Keratinocyte (primary cell): ENCODE measurements at regions not wholly inside any gene's neighbourhood (a gene's known extent, or its start where the extent isn't known, plus 50 kb on each side); places are given as distances from the start of the nearest gene placed in this dataset.

Experiments used
- DNase-seq: peaks from one replicate; pipeline ENCODE4 v3.0.0-alpha.2; 2011; ENCODE audit warnings: low read depth, missing footprints, low spot score
- FAIRE-seq: peaks from 2 replicates; lab custom pipeline; 2011; peaks lifted over from hg19 to GRCh38; lab: Jason Lieb, UNC
- H2AFZ ChIP-seq: 2 replicates; pipeline ENCODE4 v1.6.0; 2012; ENCODE audit warnings: low read length, control low read depth, inconsistent platforms; ENCODE audit not compliant: control insufficient read depth
- H3K27ac ChIP-seq: 2 replicates; pipeline ENCODE4 v1.5.1; 2011; ENCODE audit warnings: low read length; ENCODE audit not compliant: control insufficient read depth, insufficient read depth
- H3K27me3 ChIP-seq: 3 replicates; pipeline ENCODE4 v1.6.0; 2011; ENCODE audit warnings: low read length; ENCODE audit not compliant: control insufficient read depth, insufficient read depth; ENCODE audit errors: extremely low read depth
- H3K36me3 ChIP-seq, 2 experiments: 2 replicates in 1 of 2; 3 replicates in 1 of 2; pipeline ENCODE4 v1.5.1; 2011; ENCODE audit warnings: low read length in 2 of 2, mild to moderate bottlenecking in 1 of 2; ENCODE audit not compliant: control insufficient read depth in 2 of 2, insufficient read depth in 2 of 2; ENCODE audit errors: extremely low read depth in 1 of 2
- H3K4me1 ChIP-seq: 3 replicates; pipeline ENCODE4 v1.5.1; 2011; ENCODE audit warnings: low read length; ENCODE audit not compliant: control insufficient read depth, insufficient read depth; ENCODE audit errors: extremely low read depth
- H3K4me2 ChIP-seq: 3 replicates; pipeline ENCODE4 v1.6.0; 2011; ENCODE audit warnings: low read depth, low read length; ENCODE audit not compliant: control insufficient read depth, insufficient read depth; ENCODE audit errors: extremely low read depth
- H3K4me3 ChIP-seq, 3 experiments: fragments of 200-600 bp in 1 of 3; sonication (generic) in 1 of 3; 2 replicates in 2 of 3; 3 replicates in 1 of 3; pipeline ENCODE4 v1.5.1; 2011 to 2016; ENCODE audit warnings: low read length in 3 of 3, mild to moderate bottlenecking in 3 of 3, control low read depth in 2 of 3, inconsistent platforms in 1 of 3, low read depth in 1 of 3, mixed read lengths in 1 of 3, mixed run types in 1 of 3, moderate library complexity in 1 of 3; ENCODE audit not compliant: control insufficient read depth in 2 of 3, insufficient read depth in 2 of 3; ENCODE audit errors: extremely low read depth in 1 of 3
- H3K79me2 ChIP-seq: 2 replicates; pipeline ENCODE4 v1.6.0; 2012; ENCODE audit warnings: low read length; ENCODE audit not compliant: control insufficient read depth, insufficient read depth
- H3K9ac ChIP-seq: 3 replicates; pipeline ENCODE4 v1.6.0; 2011; ENCODE audit warnings: low read length; ENCODE audit not compliant: control insufficient read depth, insufficient read depth; ENCODE audit errors: extremely low read depth
- H3K9me1 ChIP-seq: 3 replicates; pipeline ENCODE4 v1.6.0; 2011; ENCODE audit warnings: low read length; ENCODE audit not compliant: control insufficient read depth, insufficient read depth; ENCODE audit errors: extremely low read depth
- H3K9me3 ChIP-seq: 2 replicates; pipeline ENCODE4 v1.5.1; 2012; ENCODE audit warnings: low read depth, low read length; ENCODE audit not compliant: control insufficient read depth
- H4K20me1 ChIP-seq: 3 replicates; pipeline ENCODE4 v1.6.0; 2011; ENCODE audit warnings: low read length; ENCODE audit not compliant: control insufficient read depth, insufficient read depth; ENCODE audit errors: extremely low read depth
- CTCF ChIP-seq, 3 experiments: IDR thresholded peaks in 1 of 3; conservative IDR thresholded peaks in 1 of 3; optimal IDR thresholded peaks in 1 of 3; 2 replicates in 2 of 3; 3 replicates in 1 of 3; pipeline versions ENCODE3 to v1.5.1; 2011; ENCODE audit warnings: low read length in 3 of 3, mild to moderate bottlenecking in 3 of 3, moderate library complexity in 2 of 3, control low read depth in 1 of 3, inconsistent platforms in 1 of 3; ENCODE audit not compliant: insufficient read depth in 2 of 3; ENCODE audit errors: extremely low read depth in 1 of 3
- EZH2 ChIP-seq: IDR thresholded peaks from one replicate; pipeline ENCODE4 v1.6.1; 2012; ENCODE audit warnings: inconsistent platforms, mild to moderate bottlenecking, low read length, moderate library complexity
- dilution Hi-C: fragments of 300-500 bp; cut with MboI; formaldehyde crosslinking; loops from one replicate; pipeline ENCODE4 v1.7.0; 2020; ENCODE audit warnings: low sequenced_read_pairs; ENCODE audit not compliant: extremely low pct_ligation_motif_present

DNA sequence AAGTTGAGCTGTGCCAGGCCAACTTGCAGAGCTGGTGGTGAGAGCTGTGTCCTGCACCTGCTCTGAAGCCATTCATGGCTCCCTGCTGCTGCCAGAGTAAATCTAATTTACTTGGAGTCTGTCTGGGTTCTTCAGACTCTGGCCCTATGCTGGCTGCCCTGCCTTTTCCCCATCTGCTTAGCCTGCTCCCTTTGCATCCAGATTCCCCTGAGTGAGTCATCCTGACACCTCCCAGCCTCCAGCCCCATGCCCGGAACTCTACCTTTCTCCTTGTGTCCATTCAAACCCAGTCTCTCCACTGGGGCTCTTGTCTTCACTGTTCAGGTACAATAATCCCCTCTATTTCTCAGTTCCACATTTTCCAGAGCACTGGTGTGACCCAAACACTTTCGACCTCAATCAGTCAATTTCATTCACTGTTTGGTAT lies 434.4 kb upstream of the ZMIZ1 start:
- H3K36me3 ChIP-seq, result no peaks in the 10 kb centered on the region
- peaks cover 6% of the 10 kb centered on the region for H3K27me3 ChIP-seq
- FAIRE-seq (no peak), DNase-seq (no peak)
- H3K4me1 ChIP-seq, result no peaks in the 10 kb centered on the region
- dilution Hi-C loops, result no loop called here
- H3K27ac ChIP-seq, result no peak overlapping the region
- H3K4me2 ChIP-seq, result no peak overlapping the region
- no peak for TF ChIP-seq CTCF (optimal IDR thresholded peaks at IDR 0.05 in 1 of 3, IDR thresholded peaks at IDR 0.05 in 1 of 3, conservative IDR thresholded peaks at IDR 0.05 in 1 of 3; ENCODE audit: extremely low read depth in 1 of 3, insufficient read depth in 2 of 3, low read length in 3 of 3)
- TF ChIP-seq EZH2, result no peak
- H3K9ac ChIP-seq, result no peak overlapping the region
- no peak overlapping the region for H3K4me3 ChIP-seq
- H2AFZ ChIP-seq, result no peak overlapping the region
- H4K20me1 ChIP-seq, result no peaks in the 10 kb centered on the region
- H3K9me1 ChIP-seq, result no peaks in the 10 kb centered on the region
- H3K9me3 ChIP-seq, result no peaks in the 10 kb centered on the region
- H3K79me2 ChIP-seq, result no peaks in the 10 kb centered on the region

- H3K9ac ChIP-seq, result no peak overlapping the region
- no peaks in the 10 kb centered on the region for H3K4me1 ChIP-seq
- H3K27ac ChIP-seq, result no peak overlapping the region
- no peaks in the 10 kb centered on the region for H3K36me3 ChIP-seq
- no peaks in the 10 kb centered on the region for H4K20me1 ChIP-seq
- H2AFZ ChIP-seq, result no peak overlapping the region
- no peaks in the 10 kb centered on the region for H3K79me2 ChIP-seq
- H3K9me1 ChIP-seq, result no peaks in the 10 kb centered on the region
- no peaks in the 10 kb centered on the region for H3K9me3 ChIP-seq
- peaks cover 6% of the 10 kb centered on the region for H3K27me3 ChIP-seq
- dilution Hi-C loops, result no loop called here
- H3K4me3 ChIP-seq, result no peak overlapping the region
- FAIRE-seq (no peak), DNase-seq (no peak)
- no peak overlapping the region for H3K4me2 ChIP-seq
- TF ChIP-seq EZH2, result no peak
- TF ChIP-seq CTCF (optimal IDR thresholded peaks at IDR 0.05 in 1 of 3, IDR thresholded peaks at IDR 0.05 in 1 of 3, conservative IDR thresholded peaks at IDR 0.05 in 1 of 3; ENCODE audit: extremely low read depth in 1 of 3, insufficient read depth in 2 of 3, low read length in 3 of 3), result no peak
Measured at GRCh38 chr10:78634835-78635234, 433.9 kb upstream of the ZMIZ1 start.
